GM13977 (cell line): ENCODE measurements at regions not wholly inside any gene's neighbourhood (a gene's known extent, or its start where the extent isn't known, plus 50 kb on each side); places are given as distances from the start of the nearest gene placed in this dataset.

Source experiments
- DNase-seq: peaks from one replicate; pipeline ENCODE4 v3.0.0; 2012; ENCODE audit warnings: low spot score
- CTCF ChIP-seq: IDR thresholded peaks from 2 replicates; pipeline ENCODE4 v1.5.1; 2012; ENCODE audit warnings: mild to moderate bottlenecking, control low read depth; ENCODE audit not compliant: insufficient read depth; ENCODE audit errors: extremely low read depth, missing control alignments
- in situ Hi-C: fragments of 300-500 bp; cut with MboI; formaldehyde crosslinking; loops from one replicate; pipeline ENCODE4 v1.12.0; 2022; ENCODE audit warnings: low sequenced_read_pairs, low pct_unique_long_range_greater_than_20kb, mixed read lengths, inconsistent platforms; ENCODE audit not compliant: unreplicated experiment

- in situ Hi-C loops = no loop called here
- no peak for TF ChIP-seq CTCF
- no peak for DNase-seq
These were observed 2270.8 kb downstream of the TP53TG3F start for GRCh38 chr16:35730251-35730650.

DNA sequence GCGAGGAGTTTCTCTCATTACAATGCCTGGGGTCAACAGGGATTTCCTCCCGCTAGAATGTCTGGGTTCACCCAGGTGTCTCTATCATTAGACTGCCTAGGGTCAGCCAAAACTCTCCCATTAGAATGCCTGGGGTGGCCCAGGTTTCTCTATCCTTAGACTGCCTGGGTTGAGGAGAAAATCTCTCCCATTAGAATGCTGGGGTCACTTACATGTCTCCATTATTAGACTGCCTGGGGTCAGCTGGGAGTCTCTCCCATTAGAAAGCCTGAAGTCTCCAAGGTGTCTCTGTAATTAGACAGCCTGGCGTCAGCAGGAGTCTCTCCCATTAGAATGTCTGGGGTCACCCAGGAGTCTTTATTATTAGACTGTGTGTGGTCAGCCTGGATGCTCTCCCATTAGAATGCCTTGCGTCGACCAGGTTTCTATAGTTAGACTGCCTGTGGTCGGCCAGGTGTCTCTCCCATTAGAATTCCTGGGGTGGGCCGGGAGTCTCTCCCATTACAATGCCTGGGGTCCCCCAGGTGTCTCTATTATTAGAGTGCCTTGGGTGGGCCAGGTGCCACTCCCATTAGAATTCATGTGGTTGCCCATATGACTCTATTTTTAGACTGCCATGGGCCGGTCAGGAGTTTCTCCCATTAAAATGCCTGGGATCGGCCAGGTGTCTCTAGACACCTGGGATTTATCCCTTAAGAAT, 2272.1 kb downstream of the TP53TG3F start:
- DNase-seq = no peak
- TF ChIP-seq CTCF = no peak
- in situ Hi-C loops = no loop called here

GRCh38 chr16:35732046-35732810, 2272.8 kb downstream of the TP53TG3F start:
- TF ChIP-seq CTCF = no peak
- DNase-seq = no peak
- in situ Hi-C loops = no loop called here

DNA sequence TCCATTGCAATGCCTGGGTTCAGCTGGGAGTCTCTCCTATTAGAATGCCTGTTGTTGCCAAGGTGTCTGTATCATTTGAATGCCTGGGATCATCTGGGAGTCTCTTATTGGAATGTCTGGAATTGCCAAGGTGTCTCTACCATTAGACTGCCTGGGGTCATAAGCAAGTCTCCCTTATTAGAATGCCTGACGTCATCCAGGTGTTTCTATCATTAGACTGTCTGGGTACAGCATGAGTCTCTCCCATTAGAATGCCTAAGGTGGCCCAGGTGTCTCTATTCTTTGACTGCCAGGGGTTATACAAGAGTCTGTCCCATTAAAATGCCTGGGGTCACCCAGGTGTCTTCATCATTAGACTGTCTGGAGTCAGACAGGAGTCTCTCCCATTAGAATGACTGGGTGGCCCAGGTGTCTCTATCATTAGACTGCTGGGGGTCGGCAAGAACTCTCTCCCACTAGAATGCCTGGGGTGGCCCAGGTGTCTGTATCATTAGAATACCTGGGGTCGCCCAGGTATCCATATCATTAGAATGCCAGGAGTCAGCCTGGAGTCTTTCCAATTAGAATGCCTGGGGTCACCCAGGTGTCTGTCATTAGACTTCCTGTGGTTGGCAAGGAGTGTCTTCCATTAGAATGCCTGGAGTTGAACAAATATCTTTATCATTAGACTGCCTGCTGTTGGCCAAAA, 2274.0 kb downstream of the TP53TG3F start:
- no peak for TF ChIP-seq CTCF

GRCh38 chr16:35733971-35734702, 2274.7 kb downstream of the TP53TG3F start:
- DNase-seq = no peak
- in situ Hi-C loops = no loop called here
- TF ChIP-seq CTCF = no peak

More for the DNA sequence above, 2274.0 kb downstream of the TP53TG3F start:
- in situ Hi-C loops = no loop called here
- no peak for DNase-seq
